GM18867 (cell line): ENCODE measurements at regions not wholly inside any gene's neighbourhood (a gene's known extent, or its start where the extent isn't known, plus 50 kb on each side); places are given as distances from the start of the nearest gene placed in this dataset.
"Not testable (repeated sequence)": the region's sequence is repeated elsewhere in the genome, so short reads cannot be mapped to it uniquely, and the experiment has no call there.

Source experiments
- ATAC-seq: cut with Tn5 transposase; IDR thresholded peaks from one replicate; pipeline ENCODE4 v1.9.1; 2021; ENCODE audit warnings: mild to moderate bottlenecking, moderate library complexity; ENCODE audit not compliant: unreplicated experiment

GRCh38 chr10:81386817-81387216 lies 488.2 kb upstream of the NRG3 start:
- no peak for ATAC-seq

- ATAC-seq: no peak
Measured at GRCh38 chr10:81403451-81403850, 471.5 kb upstream of the NRG3 start.

GRCh38 chr10:81405399-81405798 lies 469.6 kb upstream of the NRG3 start:
- ATAC-seq: no peak

- ATAC-seq: no peak
Measured at GRCh38 chr10:81414038-81414437, 461.0 kb upstream of the NRG3 start.

GRCh38 chr10:81426722-81427121 lies 448.3 kb upstream of the NRG3 start:
- ATAC-seq: no peak

GRCh38 chr10:81428456-81429134 lies 446.4 kb upstream of the NRG3 start:
- ATAC-seq: no peak

- ATAC-seq: no peak
Measured at GRCh38 chr10:81439445-81439844, 435.5 kb upstream of the NRG3 start.

GRCh38 chr10:81441624-81442023 lies 433.4 kb upstream of the NRG3 start:
- not testable (repeated sequence) for ATAC-seq

GRCh38 chr10:81444242-81444929 lies 430.6 kb upstream of the NRG3 start:
- ATAC-seq: no peak

GRCh38 chr10:81450651-81451050 lies 424.3 kb upstream of the NRG3 start:
- no peak for ATAC-seq

GRCh38 chr10:81472927-81473470 lies 402.0 kb upstream of the NRG3 start:
- ATAC-seq: no peak

GRCh38 chr10:81473755-81474154 lies 401.2 kb upstream of the NRG3 start:
- ATAC-seq: no peak

- ATAC-seq: no peak
Measured at GRCh38 chr10:81479316-81479715, 395.7 kb upstream of the NRG3 start.

- no peak for ATAC-seq
Measured at GRCh38 chr10:81496626-81497025, 378.4 kb upstream of the NRG3 start.

GRCh38 chr10:81498011-81498551 lies 376.9 kb upstream of the NRG3 start:
- no peak for ATAC-seq

GRCh38 chr10:81502677-81503359 lies 372.2 kb upstream of the NRG3 start:
- ATAC-seq: no peak

GRCh38 chr10:81505777-81506176 lies 369.2 kb upstream of the NRG3 start:
- ATAC-seq: not testable (repeated sequence)

GRCh38 chr10:81514811-81515210 lies 360.2 kb upstream of the NRG3 start:
- no peak for ATAC-seq

GRCh38 chr10:81520688-81521087 lies 354.3 kb upstream of the NRG3 start:
- ATAC-seq: no peak

GRCh38 chr10:81524467-81524866 lies 350.5 kb upstream of the NRG3 start:
- no peak for ATAC-seq

- ATAC-seq: no peak
Measured at GRCh38 chr10:81532403-81532802, 342.6 kb upstream of the NRG3 start.
